GM11168 (cell line): ENCODE measurements at regions not wholly inside any gene's neighbourhood (a gene's known extent, or its start where the extent isn't known, plus 50 kb on each side); places are given as distances from the start of the nearest gene placed in this dataset.

ENCODE experiments used
- in situ Hi-C: fragments of 300-500 bp; cut with MboI; formaldehyde crosslinking; loops from one replicate; pipeline ENCODE4 v1.12.0; 2022; ENCODE audit warnings: low sequenced_read_pairs; ENCODE audit not compliant: unreplicated experiment

DNA sequence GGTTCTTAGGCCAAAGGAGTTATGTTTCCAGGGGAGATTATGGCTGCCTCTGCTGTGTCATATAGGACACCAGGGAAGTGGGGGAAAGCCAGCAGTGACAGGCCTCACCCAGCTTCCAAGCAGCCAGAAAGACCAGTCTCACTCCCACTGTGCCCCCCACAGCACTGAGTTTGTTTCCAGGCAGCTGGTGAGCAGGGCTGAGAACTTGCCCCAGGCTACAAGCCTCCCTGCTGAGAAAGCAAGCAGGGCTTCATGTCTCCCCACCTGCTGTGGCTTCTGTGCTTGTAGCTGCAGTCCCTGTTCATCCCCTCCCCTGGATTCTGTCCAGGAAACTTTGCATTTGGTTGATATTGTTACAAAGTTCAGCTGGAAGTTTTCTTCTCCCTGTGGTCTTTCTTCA is 376.3 kb downstream of the PDCD6IP start:
- in situ Hi-C loops = no loop called here

DNA sequence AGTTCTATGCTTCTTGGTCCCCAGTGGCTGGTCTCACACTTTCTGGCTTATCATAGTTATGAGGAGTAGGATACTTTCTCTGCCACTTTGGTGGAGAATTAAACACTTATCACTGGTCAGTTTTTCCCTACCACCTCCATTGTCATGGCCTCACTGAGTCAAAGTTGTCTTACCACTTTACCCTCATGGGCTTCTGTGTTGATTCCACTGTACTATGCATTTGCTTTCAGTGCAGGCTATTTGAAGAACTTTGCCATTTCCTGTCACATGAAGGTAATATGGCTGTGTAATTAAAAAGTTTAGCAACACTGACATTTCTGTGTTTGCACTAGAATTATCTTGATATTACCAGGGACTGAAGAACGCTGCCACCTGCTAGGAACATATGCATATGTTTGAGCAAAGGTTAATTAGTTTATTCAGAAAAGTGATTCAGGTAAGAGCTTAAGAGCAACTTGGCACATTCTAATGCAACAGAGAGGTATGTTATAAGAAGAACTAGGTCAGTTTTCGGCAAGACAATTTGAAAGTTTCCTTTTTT is 377.3 kb downstream of the PDCD6IP start:
- in situ Hi-C loops = no loop called here

- in situ Hi-C loops = no loop called here
Measured at GRCh38 chr3:34176723-34177122, 378.3 kb downstream of the PDCD6IP start.

- in situ Hi-C loops = no loop called here
Measured at GRCh38 chr3:34178415-34178814, 380.0 kb downstream of the PDCD6IP start.

DNA sequence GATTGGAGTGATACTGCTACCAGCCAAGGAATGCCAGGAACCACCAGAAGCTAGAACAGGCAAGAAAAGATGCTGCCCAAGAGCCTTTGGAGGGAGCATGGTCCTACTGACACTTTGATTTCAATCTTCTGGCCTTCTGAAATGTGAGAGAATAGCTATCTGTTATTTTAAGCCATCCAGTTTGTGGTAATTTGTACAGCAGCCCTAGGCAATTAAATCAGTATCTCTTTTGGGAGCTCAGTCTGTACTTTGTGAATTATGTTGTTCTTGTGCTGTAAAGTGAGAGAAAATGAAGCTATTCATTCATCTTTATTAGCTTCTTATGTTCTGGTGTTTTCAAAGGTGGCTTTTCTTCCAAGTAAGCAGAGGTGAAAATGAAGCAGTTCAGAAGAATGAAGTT is 381.3 kb downstream of the PDCD6IP start:
- in situ Hi-C loops = no loop called here

DNA sequence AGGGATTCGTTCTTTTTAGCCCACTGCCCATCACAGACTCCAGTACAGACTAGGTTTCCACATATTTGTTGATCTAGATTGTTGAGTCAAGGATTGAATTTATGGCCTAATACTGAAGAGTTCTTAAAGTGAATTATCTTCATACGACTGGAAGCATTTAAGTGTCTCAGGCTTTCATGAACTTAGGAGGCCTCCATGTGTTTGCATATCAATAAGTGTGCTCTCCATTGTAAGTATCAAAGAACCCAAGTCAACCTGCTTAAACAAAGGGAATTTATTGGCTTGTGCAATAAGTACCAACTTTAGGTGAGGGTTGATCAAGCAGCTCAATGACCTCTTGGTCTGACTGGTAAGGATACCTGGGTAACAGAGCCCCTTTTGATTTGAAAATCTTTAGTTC is 382.1 kb downstream of the PDCD6IP start:
- in situ Hi-C loops = no loop called here

GRCh38 chr3:34183114-34183513 is 384.7 kb downstream of the PDCD6IP start:
- in situ Hi-C loops = no loop called here

DNA sequence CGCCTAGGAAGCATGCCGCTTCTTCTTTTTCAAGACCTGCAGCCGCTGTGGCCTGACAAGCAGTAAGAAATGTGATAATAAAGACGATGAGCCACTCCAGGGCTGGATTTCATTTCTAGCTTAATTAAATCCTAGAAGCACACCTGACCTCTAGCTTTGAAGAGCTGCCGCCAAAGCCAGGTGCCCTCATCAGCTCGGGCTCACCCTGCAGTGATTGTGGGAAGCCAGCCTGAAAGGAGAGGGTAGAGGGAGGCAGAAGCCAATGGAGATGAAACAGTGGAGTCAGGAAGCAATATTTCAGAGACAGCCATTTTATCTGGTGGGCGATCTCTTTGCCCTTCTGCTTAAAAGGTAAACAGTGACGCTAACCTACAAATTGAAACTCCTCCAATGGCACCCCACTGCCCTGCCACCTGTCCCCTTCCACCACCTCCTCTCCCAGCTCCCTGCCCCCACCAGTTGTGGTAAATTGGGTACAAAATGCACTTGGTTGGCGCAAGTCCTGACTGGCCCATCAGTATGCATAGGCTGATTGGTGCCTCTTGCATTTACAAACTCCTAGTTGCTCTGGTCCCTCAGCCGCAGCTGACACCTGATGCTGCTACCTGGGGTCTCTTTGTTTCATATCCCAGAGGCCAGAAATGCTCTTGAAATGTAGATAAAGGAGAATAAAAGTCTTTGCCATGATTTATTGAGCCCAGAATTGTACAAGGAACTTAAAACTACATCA is 385.3 kb downstream of the PDCD6IP start:
- in situ Hi-C loops = no loop called here

- in situ Hi-C loops = no loop called here
Measured at GRCh38 chr3:34185301-34185700, 386.9 kb downstream of the PDCD6IP start.

GRCh38 chr3:34189133-34189532 is 390.7 kb downstream of the PDCD6IP start:
- in situ Hi-C loops = no loop called here

DNA sequence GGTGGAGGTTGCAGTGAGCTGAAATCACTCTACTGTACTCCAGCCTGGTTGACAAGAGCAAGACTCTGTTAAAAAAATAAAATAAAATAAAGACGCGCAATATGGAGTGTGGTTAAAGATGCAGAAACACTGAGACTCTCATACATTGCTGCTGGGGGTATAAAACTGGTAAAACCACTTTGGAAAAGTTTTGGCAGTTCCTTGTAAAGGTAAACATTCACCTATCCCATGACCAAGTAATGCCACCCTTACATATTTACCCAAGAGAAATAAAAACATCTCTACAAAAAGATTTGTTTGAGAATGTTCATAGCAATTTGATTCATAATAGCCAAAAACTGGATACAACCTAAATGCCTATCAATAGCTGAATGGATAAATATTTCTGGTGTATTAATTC is 398.5 kb downstream of the PDCD6IP start:
- in situ Hi-C loops = no loop called here

- in situ Hi-C loops = no loop called here
Measured at GRCh38 chr3:34198309-34198708, 399.9 kb downstream of the PDCD6IP start.

DNA sequence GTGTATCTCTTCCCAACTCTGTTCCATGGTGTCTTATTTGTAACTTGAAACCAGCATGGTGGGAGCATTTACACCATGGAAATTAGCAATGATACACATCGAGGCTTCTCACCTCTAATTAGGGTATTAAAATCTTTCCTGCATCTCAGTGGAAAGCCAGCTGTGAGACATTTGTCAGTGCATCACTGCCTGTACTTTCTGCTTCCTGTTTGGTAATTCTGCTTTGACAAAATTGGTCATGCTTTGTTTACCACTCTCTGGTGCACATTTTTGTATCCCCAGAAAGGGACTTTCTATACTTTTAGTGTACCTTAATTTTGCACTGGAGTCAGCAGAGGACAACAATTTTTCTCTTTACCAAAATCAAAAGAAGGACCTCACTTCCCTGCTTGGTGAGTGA is 402.1 kb downstream of the PDCD6IP start:
- in situ Hi-C loops = no loop called here

DNA sequence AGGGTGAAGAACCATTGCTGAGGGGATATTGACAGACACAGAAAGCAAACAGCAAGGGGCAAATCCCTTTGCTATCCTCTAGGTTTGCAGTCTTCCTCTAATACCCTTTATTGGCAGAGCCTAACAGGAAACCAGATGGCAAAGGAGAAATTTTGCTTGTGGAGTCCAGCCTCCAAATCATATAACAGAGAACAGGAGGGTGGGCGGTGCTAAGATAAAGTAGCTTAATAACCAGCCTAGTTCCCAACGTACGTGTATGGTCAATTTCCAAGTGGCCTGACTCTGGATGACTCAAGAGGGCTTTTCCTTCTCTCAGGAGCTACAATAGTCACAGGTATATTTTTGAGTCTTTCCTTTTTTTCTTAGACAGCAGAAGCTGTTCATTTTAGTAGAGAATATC is 404.5 kb downstream of the PDCD6IP start:
- in situ Hi-C loops = no loop called here

GRCh38 chr3:34203386-34203785 is 405.0 kb downstream of the PDCD6IP start:
- in situ Hi-C loops = no loop called here

GRCh38 chr3:34207002-34207401 is 408.6 kb downstream of the PDCD6IP start:
- in situ Hi-C loops = no loop called here

DNA sequence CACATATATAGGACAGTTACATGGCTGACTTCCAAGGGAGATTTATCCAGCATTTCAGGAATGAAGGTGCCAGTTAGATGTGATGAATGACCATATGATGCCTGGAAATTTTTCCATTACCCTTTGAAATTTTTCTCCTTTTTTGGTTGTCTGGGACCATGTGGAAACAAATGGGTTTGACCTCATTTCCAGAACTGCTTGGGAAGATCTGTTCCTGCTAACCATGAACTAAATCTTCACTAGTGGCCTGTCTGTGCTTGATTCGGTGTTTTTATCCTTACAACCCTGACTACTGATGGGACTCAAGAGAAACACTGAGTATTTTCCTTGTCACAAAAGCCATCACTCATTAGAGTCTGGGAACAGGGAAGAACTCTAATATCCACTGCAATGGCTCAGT is 409.4 kb downstream of the PDCD6IP start:
- in situ Hi-C loops = no loop called here

- in situ Hi-C loops = no loop called here
Measured at GRCh38 chr3:34212175-34212574, 413.7 kb downstream of the PDCD6IP start.

DNA sequence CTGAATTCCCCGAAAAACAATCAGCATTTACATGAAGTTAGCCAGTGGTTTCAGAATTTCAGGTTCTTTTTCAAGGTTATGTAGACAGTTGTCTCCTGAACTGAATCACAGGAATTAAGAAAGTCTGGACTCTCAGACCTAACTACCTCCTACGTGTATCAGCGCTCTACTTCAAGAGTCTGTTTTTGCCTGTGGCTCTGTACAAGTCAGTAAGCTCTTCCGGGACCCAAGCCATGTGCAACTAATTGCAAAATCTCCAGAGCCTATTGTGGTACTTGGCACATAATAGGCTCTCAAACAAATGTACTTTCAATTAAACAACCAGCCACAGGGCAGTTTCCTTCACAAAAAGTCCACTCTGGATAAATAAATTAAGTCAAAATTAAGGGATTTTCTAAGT is 414.2 kb downstream of the PDCD6IP start:
- in situ Hi-C loops = no loop called here

DNA sequence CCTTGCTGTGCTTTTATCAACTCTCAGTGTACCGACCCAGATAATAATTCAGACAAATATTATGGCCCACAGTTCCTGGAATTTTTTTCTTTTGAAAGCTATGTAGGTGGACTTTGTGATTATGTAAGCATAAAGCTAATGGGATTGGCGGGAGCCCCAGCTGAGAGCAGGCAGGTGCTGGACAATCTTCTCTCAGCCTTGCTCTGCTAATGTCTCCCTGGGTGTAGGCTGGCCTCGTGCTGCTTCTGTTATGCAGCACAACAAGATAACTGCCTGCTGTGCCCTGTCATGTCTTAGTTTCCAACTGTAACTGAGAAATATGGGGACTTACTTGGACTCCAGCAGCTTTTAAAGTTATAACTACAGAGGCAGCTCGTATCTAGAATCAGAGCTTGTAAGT is 415.0 kb downstream of the PDCD6IP start:
- in situ Hi-C loops = no loop called here

DNA sequence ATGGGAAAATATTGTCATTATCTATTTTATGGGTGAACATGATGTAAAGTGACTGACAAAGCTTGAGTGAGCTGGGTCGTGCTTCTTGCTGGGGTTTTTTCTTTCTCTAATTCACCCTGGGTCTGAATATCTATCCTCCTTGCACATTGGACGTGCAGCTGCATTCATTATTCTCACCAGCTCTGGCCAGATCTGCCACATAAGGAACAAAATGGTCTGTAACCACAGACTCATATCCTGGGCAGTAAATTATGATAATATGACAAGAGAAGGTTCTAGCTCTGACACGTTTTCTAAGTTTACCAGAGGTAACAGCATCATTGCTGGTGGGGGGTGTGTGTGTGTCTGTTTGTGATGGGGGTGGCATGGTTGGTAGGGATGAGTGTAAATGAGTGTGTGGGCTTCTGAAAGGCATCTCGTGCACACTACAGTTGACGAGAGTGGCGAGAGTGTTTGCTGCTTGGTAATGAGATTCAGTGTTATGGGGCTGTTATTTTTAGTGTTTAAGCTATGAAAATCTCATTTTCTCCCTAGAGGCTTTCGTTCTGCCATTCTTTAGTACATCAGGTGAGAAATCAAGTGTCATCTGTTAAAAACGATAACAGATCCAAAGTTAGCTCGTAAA is 418.4 kb downstream of the PDCD6IP start:
- in situ Hi-C loops = no loop called here
